ENCODE measurements at regions not wholly inside any gene's neighbourhood (a gene's known extent, or its start where the extent isn't known, plus 50 kb on each side); places are given as distances from the start of the nearest gene placed in this dataset.

GRCh38 chr9:23590276-23591000, 235.6 kb downstream of the ELAVL2 start:
- no peaks in the 10 kb centered on the region for H3K36me3 Mint-ChIP-seq (ENCODE audit: unreplicated experiment)
- H3K4me1 Mint-ChIP-seq (ENCODE audit: unreplicated experiment): peaks cover 3% of the 10 kb centered on the region
- TF ChIP-seq CTCF (IDR thresholded peaks at IDR 0.05): no peak
- H3K27me3 Mint-ChIP-seq (ENCODE audit: unreplicated experiment): no peaks in the 10 kb centered on the region
- no peaks in the 10 kb centered on the region for H3K9me3 Mint-ChIP-seq (ENCODE audit: unreplicated experiment)
- peak overlapping the region; percentile 14 for H3K4me3 Mint-ChIP-seq (ENCODE audit: unreplicated experiment)
- H3K27ac Mint-ChIP-seq (ENCODE audit: unreplicated experiment): no peak overlapping the region
- no peak for DNase-seq (ENCODE audit: extremely low spot score, unreplicated experiment)

GRCh38 chr9:23594421-23594820, 231.6 kb downstream of the ELAVL2 start:
- Mint-ChIP-seq H3K9me3 (ENCODE audit: unreplicated experiment) (no peaks in the 10 kb centered on the region), H3K27ac (ENCODE audit: unreplicated experiment) (no peak overlapping the region), H3K27me3 (ENCODE audit: unreplicated experiment) (no peaks in the 10 kb centered on the region), H3K4me1 (ENCODE audit: unreplicated experiment) (peaks cover 3% of the 10 kb centered on the region), H3K4me3 (ENCODE audit: unreplicated experiment) (no peak overlapping the region), H3K36me3 (ENCODE audit: unreplicated experiment) (no peaks in the 10 kb centered on the region)
- no peak for TF ChIP-seq CTCF (IDR thresholded peaks at IDR 0.05)
- DNase-seq (ENCODE audit: extremely low spot score, unreplicated experiment): no peak

GRCh38 chr9:23596913-23597634, 229.0 kb downstream of the ELAVL2 start:
- Mint-ChIP-seq H3K9me3 (ENCODE audit: unreplicated experiment) (no peaks in the 10 kb centered on the region), H3K4me3 (ENCODE audit: unreplicated experiment) (no peak overlapping the region), H3K27me3 (ENCODE audit: unreplicated experiment) (peaks cover 3% of the 10 kb centered on the region), H3K27ac (ENCODE audit: unreplicated experiment) (no peak overlapping the region), H3K36me3 (ENCODE audit: unreplicated experiment) (no peaks in the 10 kb centered on the region), H3K4me1 (ENCODE audit: unreplicated experiment) (no peaks in the 10 kb centered on the region)
- TF ChIP-seq CTCF (IDR thresholded peaks at IDR 0.05): no peak
- no peak for DNase-seq (ENCODE audit: extremely low spot score, unreplicated experiment)

- Mint-ChIP-seq H3K4me1 (ENCODE audit: unreplicated experiment) (no peaks in the 10 kb centered on the region), H3K36me3 (ENCODE audit: unreplicated experiment) (no peaks in the 10 kb centered on the region), H3K4me3 (ENCODE audit: unreplicated experiment) (no peak overlapping the region), H3K27ac (ENCODE audit: unreplicated experiment) (no peak overlapping the region), H3K9me3 (ENCODE audit: unreplicated experiment) (no peaks in the 10 kb centered on the region), H3K27me3 (ENCODE audit: unreplicated experiment) (peaks cover 3% of the 10 kb centered on the region)
- TF ChIP-seq CTCF (IDR thresholded peaks at IDR 0.05): no peak
- DNase-seq (ENCODE audit: extremely low spot score, unreplicated experiment): no peak
These were observed 227.0 kb downstream of the ELAVL2 start for GRCh38 chr9:23598994-23599393.

GRCh38 chr9:23603311-23603710, 222.7 kb downstream of the ELAVL2 start:
- Mint-ChIP-seq H3K36me3 (ENCODE audit: unreplicated experiment) (no peaks in the 10 kb centered on the region), H3K27ac (ENCODE audit: unreplicated experiment) (no peak overlapping the region), H3K4me1 (ENCODE audit: unreplicated experiment) (no peaks in the 10 kb centered on the region), H3K9me3 (ENCODE audit: unreplicated experiment) (no peaks in the 10 kb centered on the region), H3K27me3 (ENCODE audit: unreplicated experiment) (peaks cover 3% of the 10 kb centered on the region), H3K4me3 (ENCODE audit: unreplicated experiment) (no peak overlapping the region)
- no peak for TF ChIP-seq CTCF (IDR thresholded peaks at IDR 0.05)
- no peak for DNase-seq (ENCODE audit: extremely low spot score, unreplicated experiment)

All from osteocyte (in vitro differentiated cells).